ENCODE measurements at regions not wholly inside any gene's neighbourhood (a gene's known extent, or its start where the extent isn't known, plus 50 kb on each side); places are given as distances from the start of the nearest gene placed in this dataset.

DNA sequence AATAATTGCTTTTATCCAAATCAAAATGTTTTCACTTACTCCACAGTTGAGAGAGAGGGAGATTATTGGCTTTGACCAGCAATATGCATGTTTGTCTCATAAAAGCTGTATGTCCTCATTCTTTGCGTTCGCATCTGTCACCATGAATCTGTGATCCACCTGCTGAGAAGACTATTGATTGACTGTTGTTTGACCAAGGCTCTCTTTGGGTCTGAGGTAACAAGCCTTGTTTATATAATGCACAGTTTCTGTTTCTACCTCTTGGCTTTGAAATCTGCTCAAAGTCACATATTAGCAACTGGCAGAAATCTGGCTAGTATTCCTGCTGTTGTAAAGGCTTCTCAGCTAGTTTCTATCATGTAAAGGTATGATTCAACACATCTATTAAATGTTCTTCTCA is 157.0 kb downstream of the LYPLAL1 start:
- no peak for DNase-seq (ENCODE audit: low read depth)
- no peak overlapping the region for H3K4me3 ChIP-seq (ENCODE audit: control insufficient read depth, low read depth, low read length)
- TF ChIP-seq, protein P1, sequence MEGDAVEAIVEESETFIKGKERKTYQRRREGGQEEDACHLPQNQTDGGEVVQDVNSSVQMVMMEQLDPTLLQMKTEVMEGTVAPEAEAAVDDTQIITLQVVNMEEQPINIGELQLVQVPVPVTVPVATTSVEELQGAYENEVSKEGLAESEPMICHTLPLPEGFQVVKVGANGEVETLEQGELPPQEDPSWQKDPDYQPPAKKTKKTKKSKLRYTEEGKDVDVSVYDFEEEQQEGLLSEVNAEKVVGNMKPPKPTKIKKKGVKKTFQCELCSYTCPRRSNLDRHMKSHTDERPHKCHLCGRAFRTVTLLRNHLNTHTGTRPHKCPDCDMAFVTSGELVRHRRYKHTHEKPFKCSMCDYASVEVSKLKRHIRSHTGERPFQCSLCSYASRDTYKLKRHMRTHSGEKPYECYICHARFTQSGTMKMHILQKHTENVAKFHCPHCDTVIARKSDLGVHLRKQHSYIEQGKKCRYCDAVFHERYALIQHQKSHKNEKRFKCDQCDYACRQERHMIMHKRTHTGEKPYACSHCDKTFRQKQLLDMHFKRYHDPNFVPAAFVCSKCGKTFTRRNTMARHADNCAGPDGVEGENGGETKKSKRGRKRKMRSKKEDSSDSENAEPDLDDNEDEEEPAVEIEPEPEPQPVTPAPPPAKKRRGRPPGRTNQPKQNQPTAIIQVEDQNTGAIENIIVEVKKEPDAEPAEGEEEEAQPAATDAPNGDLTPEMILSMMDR (conservative IDR thresholded peaks at IDR 0.05; ENCODE audit: control insufficient read depth, insufficient read depth, low read depth, low read length), result no peak

DNA sequence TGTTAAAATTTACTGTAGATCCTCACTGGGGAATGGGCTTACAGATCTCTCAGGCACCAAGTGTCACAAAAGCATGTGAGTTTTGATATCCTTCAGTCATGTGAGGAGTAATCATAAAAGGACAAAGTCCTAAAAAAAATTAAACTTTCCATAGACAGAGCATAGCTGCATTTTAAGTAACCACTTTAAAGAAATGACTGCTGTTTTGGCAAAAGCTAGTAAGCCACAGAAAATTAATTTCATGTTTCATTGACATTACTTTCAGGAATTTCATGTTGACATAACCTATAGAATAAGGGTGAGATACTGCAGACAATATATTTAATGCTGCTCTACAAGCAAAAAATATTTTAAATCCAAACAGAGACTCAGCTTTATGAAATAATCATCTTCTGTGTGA is 156.3 kb downstream of the LYPLAL1 start:
- no peak for DNase-seq (ENCODE audit: low read depth)
- H3K4me3 ChIP-seq (ENCODE audit: control insufficient read depth, low read depth, low read length), result no peak overlapping the region
- TF ChIP-seq, protein P1 (conservative IDR thresholded peaks at IDR 0.05; ENCODE audit: control insufficient read depth, insufficient read depth, low read depth, low read length), result no peak

DNA sequence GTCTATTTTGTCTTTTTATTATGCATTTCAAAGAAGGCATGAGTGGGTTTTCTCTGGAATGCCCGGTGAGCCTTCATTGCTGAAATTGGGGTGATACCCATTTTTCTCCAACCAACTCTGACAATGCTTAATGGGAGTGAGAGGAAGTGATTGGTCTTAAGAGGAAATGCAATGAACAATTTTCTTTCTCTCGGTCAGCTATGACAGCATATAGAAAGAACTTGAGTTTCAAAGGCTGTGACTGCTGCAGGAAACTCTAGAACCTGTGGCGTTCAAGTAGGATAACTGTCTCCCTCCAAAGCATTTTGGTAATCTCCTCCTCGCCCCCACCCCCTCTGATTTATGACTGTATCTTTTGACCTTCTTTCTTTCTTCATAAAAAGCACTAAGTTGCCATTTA is 155.9 kb downstream of the LYPLAL1 start:
- DNase-seq (ENCODE audit: low read depth), result peak; percentile 37
- no peak overlapping the region for H3K4me3 ChIP-seq (ENCODE audit: control insufficient read depth, low read depth, low read length)
- TF ChIP-seq, protein P1 (conservative IDR thresholded peaks at IDR 0.05; ENCODE audit: control insufficient read depth, insufficient read depth, low read depth, low read length), result no peak

DNA sequence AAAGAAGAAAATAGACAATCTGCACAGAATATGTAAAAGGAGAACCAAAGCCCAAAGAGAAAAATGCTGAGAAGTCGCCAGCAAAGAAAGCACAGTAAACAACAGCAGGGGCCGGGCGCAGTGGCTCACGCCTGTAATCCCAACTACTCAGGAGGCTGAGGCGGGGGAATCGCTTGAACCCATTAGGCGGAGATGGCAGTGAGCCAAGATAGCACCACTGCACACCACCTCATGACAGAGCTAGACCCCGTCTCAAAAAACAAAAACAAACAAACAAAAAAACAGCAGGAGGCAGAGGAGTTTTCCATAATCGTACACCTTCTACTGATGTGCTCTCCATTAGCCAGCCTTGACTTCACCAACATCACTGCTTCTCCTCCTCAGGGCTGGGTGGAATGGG is 153.2 kb downstream of the LYPLAL1 start:
- no peak overlapping the region for H3K4me3 ChIP-seq (ENCODE audit: control insufficient read depth, low read depth, low read length)
- TF ChIP-seq, protein P1 (conservative IDR thresholded peaks at IDR 0.05; ENCODE audit: control insufficient read depth, insufficient read depth, low read depth, low read length), result no peak
- no peak for DNase-seq (ENCODE audit: low read depth)

DNA sequence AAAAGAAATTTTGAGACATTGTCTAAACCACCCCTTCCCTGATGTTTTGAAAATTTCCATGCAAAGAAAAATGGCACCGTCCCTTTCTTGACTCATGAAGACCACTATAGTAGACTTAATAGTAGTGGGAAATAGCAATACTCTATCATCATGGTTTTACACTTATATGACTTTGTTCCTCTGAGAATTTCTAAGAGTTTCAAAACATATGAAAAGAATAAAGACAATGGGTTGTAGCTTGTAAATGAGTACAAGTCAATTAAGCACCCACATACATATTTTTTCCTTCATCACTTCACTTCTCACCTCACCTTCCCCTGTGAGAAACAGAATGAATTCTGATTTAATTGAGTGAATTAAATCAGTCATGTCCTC is 151.7 kb downstream of the LYPLAL1 start:
- TF ChIP-seq, protein P1 (conservative IDR thresholded peaks at IDR 0.05; ENCODE audit: control insufficient read depth, insufficient read depth, low read depth, low read length), result no peak
- no peak for DNase-seq (ENCODE audit: low read depth)
- no peak overlapping the region for H3K4me3 ChIP-seq (ENCODE audit: control insufficient read depth, low read depth, low read length)

DNA sequence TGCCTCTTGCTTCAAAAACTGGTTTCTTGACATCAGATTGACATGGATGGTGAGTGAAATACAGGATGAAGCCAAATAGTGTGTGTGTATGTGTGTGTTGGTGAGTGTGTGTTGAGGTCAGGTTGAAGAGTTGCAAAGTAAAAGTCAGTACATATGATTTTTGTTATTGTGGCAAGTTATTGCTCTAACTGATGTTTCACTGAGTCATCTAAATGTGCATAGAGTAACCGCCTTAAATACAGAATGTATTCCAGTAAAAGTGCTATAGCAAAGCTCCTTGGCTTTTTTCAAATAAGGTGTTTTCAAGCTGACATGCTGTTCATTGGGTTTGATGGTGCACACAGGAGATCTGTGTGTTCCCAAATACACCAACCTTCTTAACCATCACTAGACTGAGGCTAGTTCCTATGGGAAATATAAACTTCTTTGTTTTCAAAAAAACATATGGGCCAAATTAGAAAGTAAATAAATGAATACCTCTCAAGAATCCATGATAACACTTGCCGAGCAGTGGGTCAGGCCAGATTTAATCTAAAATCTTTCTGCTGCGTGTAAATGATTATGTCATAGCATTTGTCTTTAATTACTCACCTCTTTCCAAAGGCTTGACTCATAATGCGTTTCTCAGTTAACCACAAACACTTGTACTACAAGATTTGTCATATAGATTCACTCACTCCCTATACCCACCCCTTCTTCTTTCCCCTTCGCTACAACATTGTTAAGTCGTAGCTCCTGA is 151.1 kb downstream of the LYPLAL1 start:
- TF ChIP-seq, protein P1 (conservative IDR thresholded peaks at IDR 0.05; ENCODE audit: control insufficient read depth, insufficient read depth, low read depth, low read length), result no peak
- peak; percentile 96 for DNase-seq (ENCODE audit: low read depth)
- H3K4me3 ChIP-seq (ENCODE audit: control insufficient read depth, low read depth, low read length), result no peak overlapping the region

Measured in fibroblast of mammary gland (primary cell).